CD4-positive, alpha-beta T cell treated with Interleukin-4 for 4 hours (primary cell): ENCODE measurements at regions not wholly inside any gene's neighbourhood (a gene's known extent, or its start where the extent isn't known, plus 50 kb on each side); places are given as distances from the start of the nearest gene placed in this dataset.

ENCODE experiments used
- DNase-seq: peaks from one replicate; pipeline ENCODE4 v3.0.0-alpha.2; 2020

GRCh38 chr10:3537518-3537917 lies 247.5 kb downstream of the KLF6 start:
- no peak for DNase-seq

- DNase-seq: no peak
Measured at GRCh38 chr10:3535001-3535400, 250.0 kb downstream of the KLF6 start.

- no peak for DNase-seq
Measured at GRCh38 chr10:3534433-3534832, 250.6 kb downstream of the KLF6 start.

- no peak for DNase-seq
Measured at GRCh38 chr10:3533296-3533695, 251.7 kb downstream of the KLF6 start.

GRCh38 chr10:3532644-3533043 lies 252.4 kb downstream of the KLF6 start:
- DNase-seq: no peak

- no peak for DNase-seq
Measured at GRCh38 chr10:3531670-3532069, 253.3 kb downstream of the KLF6 start.

- no peak for DNase-seq
Measured at GRCh38 chr10:3530783-3531645, 254.0 kb downstream of the KLF6 start.

- no peak for DNase-seq
Measured at GRCh38 chr10:3530346-3530745, 254.7 kb downstream of the KLF6 start.

- no peak for DNase-seq
Measured at GRCh38 chr10:3529691-3530090, 255.3 kb downstream of the KLF6 start.

- DNase-seq: no peak
Measured at GRCh38 chr10:3528823-3529403, 256.1 kb downstream of the KLF6 start.

GRCh38 chr10:3528271-3528670 lies 256.7 kb downstream of the KLF6 start:
- DNase-seq: no peak

GRCh38 chr10:3527869-3528268 lies 257.1 kb downstream of the KLF6 start:
- no peak for DNase-seq

- no peak for DNase-seq
Measured at GRCh38 chr10:3526727-3527501, 258.1 kb downstream of the KLF6 start.

GRCh38 chr10:3525832-3526449 lies 259.1 kb downstream of the KLF6 start:
- no peak for DNase-seq

- DNase-seq: no peak
Measured at GRCh38 chr10:3524086-3524960, 260.7 kb downstream of the KLF6 start.

- DNase-seq: no peak
Measured at GRCh38 chr10:3523309-3524050, 261.5 kb downstream of the KLF6 start.

- DNase-seq: no peak
Measured at GRCh38 chr10:3516923-3517255, 268.1 kb downstream of the KLF6 start.

- DNase-seq: no peak
Measured at GRCh38 chr10:3516234-3516922, 268.6 kb downstream of the KLF6 start.

GRCh38 chr10:3514691-3515090 lies 270.3 kb downstream of the KLF6 start:
- DNase-seq: no peak

GRCh38 chr10:3512263-3512662 lies 272.7 kb downstream of the KLF6 start:
- no peak for DNase-seq

- no peak for DNase-seq
Measured at GRCh38 chr10:3511483-3511882, 273.5 kb downstream of the KLF6 start.
